Ishikawa (cell line): ENCODE measurements at regions not wholly inside any gene's neighbourhood (a gene's known extent, or its start where the extent isn't known, plus 50 kb on each side); places are given as distances from the start of the nearest gene placed in this dataset.

Experiments used
- CEBPB ChIP-seq: IDR thresholded peaks from 2 replicates; pipeline ENCODE4 v1.6.1; 2012
- CREB1 ChIP-seq: IDR thresholded peaks from 2 replicates; pipeline ENCODE4 v1.6.1; 2012; ENCODE audit warnings: low read depth
- EGR1 ChIP-seq: IDR thresholded peaks from 2 replicates; pipeline ENCODE4 v1.6.1; 2012
- EP300 ChIP-seq: IDR thresholded peaks from 2 replicates; pipeline ENCODE4 v1.6.1; 2012; ENCODE audit warnings: borderline replicate concordance
- FOXM1 ChIP-seq: IDR thresholded peaks from 2 replicates; pipeline ENCODE4 v1.6.1; 2012; ENCODE audit warnings: low read depth, borderline replicate concordance
- MAX ChIP-seq: IDR thresholded peaks from 2 replicates; pipeline ENCODE4 v1.6.1; 2012
- NFIC ChIP-seq: IDR thresholded peaks from 2 replicates; pipeline ENCODE4 v1.6.1; 2012
- RAD21 ChIP-seq: IDR thresholded peaks from 2 replicates; pipeline ENCODE4 v1.6.1; 2012; ENCODE audit warnings: low read depth
- REST ChIP-seq: IDR thresholded peaks from 2 replicates; pipeline ENCODE4 v1.6.1; 2012; ENCODE audit warnings: low read depth, mild to moderate bottlenecking
- TAF1 ChIP-seq: IDR thresholded peaks from 2 replicates; pipeline ENCODE4 v1.6.1; 2012; ENCODE audit warnings: low read depth, mild to moderate bottlenecking
- TCF12 ChIP-seq: IDR thresholded peaks from 2 replicates; pipeline ENCODE4 v1.6.1; 2012; ENCODE audit warnings: low read depth
- TEAD4 ChIP-seq: IDR thresholded peaks from 2 replicates; pipeline ENCODE4 v1.6.1; 2012
- USF1 ChIP-seq: IDR thresholded peaks from 2 replicates; pipeline ENCODE4 v1.6.1; 2012
- YY1 ChIP-seq: IDR thresholded peaks from 2 replicates; pipeline ENCODE4 v1.6.1; 2012; ENCODE audit warnings: low read depth
- ZBTB7A ChIP-seq: IDR thresholded peaks from 2 replicates; pipeline ENCODE4 v1.6.1; 2012; ENCODE audit warnings: low read depth

GRCh38 chr5:40347981-40348725, 331.6 kb upstream of the PTGER4 start:
- no peak for TF ChIP-seq USF1

- TF ChIP-seq MAX, result no peak
- no peak for TF ChIP-seq USF1
- no peak for TF ChIP-seq TCF12
- no peak for TF ChIP-seq RAD21
- TF ChIP-seq EP300, result no peak
- no peak for TF ChIP-seq TEAD4
- no peak for TF ChIP-seq CEBPB
- no peak for TF ChIP-seq REST
- TF ChIP-seq CREB1, result no peak
- no peak for TF ChIP-seq NFIC
- no peak for TF ChIP-seq FOXM1
- TF ChIP-seq ZBTB7A, result no peak
Observed at GRCh38 chr5:40346901-40347300, 332.8 kb upstream of the PTGER4 start.

- no peak for TF ChIP-seq USF1
- no peak for TF ChIP-seq NFIC
- no peak for TF ChIP-seq TAF1
- no peak for TF ChIP-seq CEBPB
- TF ChIP-seq EGR1, result no peak
- no peak for TF ChIP-seq FOXM1
- TF ChIP-seq TEAD4, result no peak
- TF ChIP-seq EP300, result no peak
- no peak for TF ChIP-seq ZBTB7A
Observed at GRCh38 chr5:40334242-40334635, 345.5 kb upstream of the PTGER4 start.

GRCh38 chr5:40333459-40334241, 346.1 kb upstream of the PTGER4 start:
- TF ChIP-seq RAD21, result no peak
- no peak for TF ChIP-seq CREB1
- no peak for TF ChIP-seq TEAD4
- TF ChIP-seq NFIC, result no peak
- TF ChIP-seq ZBTB7A, result no peak
- no peak for TF ChIP-seq MAX
- TF ChIP-seq USF1, result no peak
- TF ChIP-seq FOXM1, result no peak
- TF ChIP-seq YY1, result no peak
- TF ChIP-seq TCF12, result no peak
- no peak for TF ChIP-seq REST
- TF ChIP-seq EGR1, result no peak
- TF ChIP-seq EP300, result no peak
- TF ChIP-seq TAF1, result no peak
- TF ChIP-seq CEBPB, result no peak

GRCh38 chr5:40332970-40333369, 346.7 kb upstream of the PTGER4 start:
- TF ChIP-seq NFIC (no peak), TEAD4 (no peak), EP300 (no peak), TAF1 (no peak), MAX (no peak), EGR1 (no peak), CREB1 (no peak), ZBTB7A (no peak), TCF12 (no peak)
